ENCODE measurements at regions not wholly inside any gene's neighbourhood (a gene's known extent, or its start where the extent isn't known, plus 50 kb on each side); places are given as distances from the start of the nearest gene placed in this dataset.

GRCh38 chr3:182364723-182365650 lies 428.3 kb upstream of the ATP11B start:
- no peak for FAIRE-seq
- DNase-seq (ENCODE audit: extremely low spot score, insufficient read length, low read depth): no peak

- DNase-seq (ENCODE audit: extremely low spot score, insufficient read length, low read depth) (no peak), FAIRE-seq (no peak)
Observed at GRCh38 chr3:182366746-182367145, 426.6 kb upstream of the ATP11B start.

GRCh38 chr3:182369861-182370260 lies 423.4 kb upstream of the ATP11B start:
- FAIRE-seq (no peak), DNase-seq (ENCODE audit: extremely low spot score, insufficient read length, low read depth) (no peak)

GRCh38 chr3:182370949-182371348 lies 422.4 kb upstream of the ATP11B start:
- FAIRE-seq (no peak), DNase-seq (ENCODE audit: extremely low spot score, insufficient read length, low read depth) (no peak)

- FAIRE-seq (no peak), DNase-seq (ENCODE audit: extremely low spot score, insufficient read length, low read depth) (no peak)
Observed at GRCh38 chr3:182375916-182376315, 417.4 kb upstream of the ATP11B start.

GRCh38 chr3:182382112-182382857 lies 411.0 kb upstream of the ATP11B start:
- DNase-seq (ENCODE audit: extremely low spot score, insufficient read length, low read depth): no peak
- no peak for FAIRE-seq

GRCh38 chr3:182384221-182384620 lies 409.1 kb upstream of the ATP11B start:
- DNase-seq (ENCODE audit: extremely low spot score, insufficient read length, low read depth): no peak
- no peak for FAIRE-seq

GRCh38 chr3:182385356-182385755 lies 407.9 kb upstream of the ATP11B start:
- DNase-seq (ENCODE audit: extremely low spot score, insufficient read length, low read depth) (no peak), FAIRE-seq (no peak)

- FAIRE-seq (no peak), DNase-seq (ENCODE audit: extremely low spot score, insufficient read length, low read depth) (no peak)
Observed at GRCh38 chr3:182388506-182388905, 404.8 kb upstream of the ATP11B start.

- FAIRE-seq (no peak), DNase-seq (ENCODE audit: extremely low spot score, insufficient read length, low read depth) (no peak)
Observed at GRCh38 chr3:182389071-182389815, 404.1 kb upstream of the ATP11B start.

- FAIRE-seq (no peak), DNase-seq (ENCODE audit: extremely low spot score, insufficient read length, low read depth) (no peak)
Observed at GRCh38 chr3:182390421-182390820, 402.9 kb upstream of the ATP11B start.

GRCh38 chr3:182392182-182392937 lies 400.9 kb upstream of the ATP11B start:
- FAIRE-seq (no peak), DNase-seq (ENCODE audit: extremely low spot score, insufficient read length, low read depth) (no peak)

- DNase-seq (ENCODE audit: extremely low spot score, insufficient read length, low read depth) (no peak), FAIRE-seq (no peak)
Observed at GRCh38 chr3:182393151-182393550, 400.2 kb upstream of the ATP11B start.

GRCh38 chr3:182393830-182394367 lies 399.4 kb upstream of the ATP11B start:
- FAIRE-seq (no peak), DNase-seq (ENCODE audit: extremely low spot score, insufficient read length, low read depth) (no peak)

- DNase-seq (ENCODE audit: extremely low spot score, insufficient read length, low read depth): no peak
- no peak for FAIRE-seq
Observed at GRCh38 chr3:182397164-182397563, 396.1 kb upstream of the ATP11B start.

GRCh38 chr3:182399978-182400737 lies 393.1 kb upstream of the ATP11B start:
- FAIRE-seq (no peak), DNase-seq (ENCODE audit: extremely low spot score, insufficient read length, low read depth) (no peak)

GRCh38 chr3:182400838-182401237 lies 392.5 kb upstream of the ATP11B start:
- FAIRE-seq (no peak), DNase-seq (ENCODE audit: extremely low spot score, insufficient read length, low read depth) (no peak)

GRCh38 chr3:182404031-182404430 lies 389.3 kb upstream of the ATP11B start:
- no peak for FAIRE-seq

GRCh38 chr3:182405759-182406158 lies 387.5 kb upstream of the ATP11B start:
- no peak for FAIRE-seq
- DNase-seq (ENCODE audit: extremely low spot score, insufficient read length, low read depth): no peak

More at GRCh38 chr3:182404031-182404430, 389.3 kb upstream of the ATP11B start:
- no peak for DNase-seq (ENCODE audit: extremely low spot score, insufficient read length, low read depth)

Measured in GM18507 (cell line).